H1 (cell line): ENCODE measurements at regions not wholly inside any gene's neighbourhood (a gene's known extent, or its start where the extent isn't known, plus 50 kb on each side); places are given as distances from the start of the nearest gene placed in this dataset.
A peak's percentile ranks its signal among the peaks of the same experiment; 100 is the strongest.

Experiments used
- CTCF ChIA-PET: fragments of 300-600 bp; sonication (Branson Sonifier 250); formaldehyde crosslinking; loops from one replicate; lab custom pipeline; 2021; ENCODE audit not compliant: partially characterized antibody; lab: Charles Lee
- POLR2A ChIA-PET: fragments of 300-600 bp; sonication (Branson Sonifier 250); formaldehyde crosslinking; loops from one replicate; lab custom pipeline; 2021; ENCODE audit warnings: inconsistent platforms; ENCODE audit not compliant: partially characterized antibody; lab: Charles Lee
- DNase-seq, 2 experiments: peaks; one replicate each; pipeline versions ENCODE4 v3.0.0 to v3.0.0-alpha.2; 2010 to 2022; ENCODE audit warnings: low spot score in 2 of 2, low read depth in 1 of 2, mixed read lengths in 1 of 2
- FAIRE-seq: peaks from 2 replicates; lab custom pipeline; 2011; peaks lifted over from hg19 to GRCh38; lab: Jason Lieb, UNC
- H2AFZ ChIP-seq: 2 replicates; pipeline ENCODE4 v1.8.1; 2012; ENCODE audit warnings: low read length, inconsistent platforms
- H2AK5ac ChIP-seq: 2 replicates; pipeline ENCODE4 v1.6.1; 2013; ENCODE audit warnings: low read depth, low read length
- H2BK120ac ChIP-seq: replicated peaks from 2 replicates; pipeline ENCODE3; 2013; ENCODE audit warnings: low read depth, low read length, inconsistent platforms
- H2BK12ac ChIP-seq: 2 replicates; pipeline ENCODE4 v1.6.1; 2013; ENCODE audit warnings: low read depth, low read length
- H2BK15ac ChIP-seq: 2 replicates; pipeline ENCODE4 v1.6.1; 2013; ENCODE audit warnings: low read length
- H2BK20ac ChIP-seq: 2 replicates; pipeline ENCODE4 v1.6.1; 2013; ENCODE audit warnings: low read length
- H2BK5ac ChIP-seq: 2 replicates; pipeline ENCODE4 v1.6.1; 2013; ENCODE audit warnings: low read depth, low read length
- H3K14ac ChIP-seq: 2 replicates; pipeline ENCODE4 v1.6.1; 2013; ENCODE audit warnings: inconsistent platforms; ENCODE audit not compliant: insufficient read length
- H3K18ac ChIP-seq: 2 replicates; pipeline ENCODE4 v1.6.1; 2013; ENCODE audit warnings: low read length; ENCODE audit errors: extremely low read depth
- H3K23ac ChIP-seq: 2 replicates; pipeline ENCODE4 v1.6.1; 2013; ENCODE audit warnings: inconsistent platforms; ENCODE audit not compliant: insufficient read length
- H3K23me2 ChIP-seq: 2 replicates; pipeline ENCODE4 v1.6.1; 2013; ENCODE audit warnings: low read depth, low read length
- H3K27ac ChIP-seq: 2 replicates; pipeline ENCODE4 v1.6.1; 2011; ENCODE audit warnings: low read depth, low read length, inconsistent platforms
- H3K27me3 ChIP-seq, 4 experiments: replicated peaks in 1 of 4; 1 replicate in 1 of 4; 2 replicates in 3 of 4; pipeline versions ENCODE4 v1.6.1 to v1.8.1; 2011 to 2013; ENCODE audit warnings: low read length in 3 of 4, mild to moderate bottlenecking in 3 of 4, inconsistent platforms in 2 of 4, mixed read lengths in 2 of 4, moderate library complexity in 1 of 4; ENCODE audit not compliant: control insufficient read depth in 3 of 4, insufficient read depth in 3 of 4; ENCODE audit errors: extremely low read depth in 1 of 4
- H3K36me3 ChIP-seq, 4 experiments: 2 replicates each; pipeline versions ENCODE4 v1.6.1 to v1.8.1; 2011 to 2013; ENCODE audit warnings: mild to moderate bottlenecking in 4 of 4, low read length in 3 of 4, moderate library complexity in 2 of 4, control low read depth in 1 of 4, inconsistent platforms in 1 of 4; ENCODE audit not compliant: insufficient read depth in 4 of 4, control insufficient read depth in 2 of 4
- H3K4ac ChIP-seq: replicated peaks from 2 replicates; pipeline ENCODE3; 2013; ENCODE audit warnings: low read length, low read depth, mixed read lengths, inconsistent platforms; ENCODE audit not compliant: insufficient read length
- H3K4me1 ChIP-seq, 4 experiments: replicated peaks in 1 of 4; 1 replicate in 1 of 4; 2 replicates in 3 of 4; pipeline versions ENCODE4 v1.6.1 to v1.8.1; 2011 to 2013; ENCODE audit warnings: low read length in 3 of 4, inconsistent platforms in 2 of 4, mixed read lengths in 1 of 4; ENCODE audit not compliant: insufficient read depth in 4 of 4, control insufficient read depth in 3 of 4
- H3K4me2 ChIP-seq, 2 experiments: 2 replicates each; pipeline versions ENCODE4 v1.6.1 to v1.8.1; 2011 to 2013; ENCODE audit warnings: low read depth in 2 of 2, low read length in 2 of 2, control low read depth in 1 of 2, inconsistent platforms in 1 of 2, mild to moderate bottlenecking in 1 of 2; ENCODE audit not compliant: insufficient read depth in 1 of 2
- H3K4me3 ChIP-seq, 4 experiments: fragments of 200-600, 300-600 bp in 1 of 4; sonication (generic), shearing (Covaris generic), sonication (Bioruptor Twin) in 1 of 4; 2 replicates each; pipeline versions ENCODE4 v1.5.1 to v1.8.1; 2011 to 2016; ENCODE audit warnings: low read length in 4 of 4, low read depth in 3 of 4, control low read depth in 2 of 4, inconsistent platforms in 2 of 4, mild to moderate bottlenecking in 2 of 4, mixed read lengths in 1 of 4, moderate library complexity in 1 of 4; ENCODE audit not compliant: insufficient read depth in 2 of 4; ENCODE audit errors: extremely low read depth in 1 of 4
- H3K56ac ChIP-seq: replicated peaks from 2 replicates; pipeline ENCODE3; 2013; ENCODE audit warnings: low read depth, mild to moderate bottlenecking, mixed read lengths, low read length, inconsistent platforms; ENCODE audit not compliant: insufficient read length
- H3K79me1 ChIP-seq: 2 replicates; pipeline ENCODE4 v1.6.1; 2013; ENCODE audit warnings: low read depth, low read length, control low read depth
- H3K79me2 ChIP-seq, 2 experiments: 2 replicates each; pipeline versions ENCODE4 v1.6.1 to v1.8.1; 2012 to 2013; ENCODE audit warnings: low read length in 2 of 2, mild to moderate bottlenecking in 2 of 2, inconsistent platforms in 1 of 2; ENCODE audit not compliant: insufficient read depth in 2 of 2, control insufficient read depth in 1 of 2
- H3K9ac ChIP-seq, 4 experiments: replicated peaks in 1 of 4; 1 replicate in 1 of 4; 2 replicates in 3 of 4; pipeline versions ENCODE4 v1.6.1 to v1.8.1; 2011 to 2013; ENCODE audit warnings: low read depth in 3 of 4, low read length in 3 of 4, control low read depth in 2 of 4, mild to moderate bottlenecking in 2 of 4, moderate library complexity in 2 of 4, inconsistent platforms in 1 of 4; ENCODE audit errors: extremely low read depth in 1 of 4
- H3K9me3 ChIP-seq, 2 experiments: 2 replicates each; pipeline versions ENCODE4 v1.6.1 to v1.8.1; 2012 to 2013; ENCODE audit warnings: mild to moderate bottlenecking in 2 of 2, moderate library complexity in 2 of 2, control low read depth in 1 of 2, inconsistent platforms in 1 of 2, low read depth in 1 of 2, low read length in 1 of 2, mixed read lengths in 1 of 2; ENCODE audit not compliant: insufficient read depth in 2 of 2
- H4K20me1 ChIP-seq, 2 experiments: replicated peaks in 1 of 2; 2 replicates each; pipeline versions ENCODE3 to v1.8.1; 2011 to 2013; ENCODE audit warnings: inconsistent platforms in 2 of 2, low read length in 2 of 2, mild to moderate bottlenecking in 1 of 2; ENCODE audit not compliant: insufficient read depth in 2 of 2, control insufficient read depth in 1 of 2
- H4K5ac ChIP-seq: 2 replicates; pipeline ENCODE4 v1.6.1; 2013; ENCODE audit warnings: low read length, low read depth, mixed read lengths, inconsistent platforms; ENCODE audit not compliant: insufficient read length
- H4K8ac ChIP-seq: 2 replicates; pipeline ENCODE4 v1.8.0; 2013; ENCODE audit warnings: mild to moderate bottlenecking, moderate library complexity, low read length, inconsistent platforms; ENCODE audit not compliant: insufficient read depth; ENCODE audit errors: extremely low read depth
- H4K91ac ChIP-seq: replicated peaks from 2 replicates; pipeline ENCODE3; 2013; ENCODE audit warnings: low read length, mixed read lengths, inconsistent platforms; ENCODE audit not compliant: insufficient read length
- ASH2L ChIP-seq: fragments of 200-600, 300-600 bp; sonication (generic); IDR thresholded peaks from one replicate; pipeline ENCODE4 v1.7.1; 2017; ENCODE audit warnings: low read length
- CTBP2 ChIP-seq: IDR thresholded peaks from 2 replicates; pipeline ENCODE4 v1.7.0; 2011; ENCODE audit warnings: borderline replicate concordance, mild to moderate bottlenecking, moderate library complexity, mixed read lengths, low read length; ENCODE audit not compliant: insufficient read depth, insufficient read length
- KDM4A ChIP-seq: IDR thresholded peaks from one replicate; pipeline ENCODE4 v1.7.1; 2012; ENCODE audit warnings: low read depth, mild to moderate bottlenecking, moderate library complexity, low read length, inconsistent platforms; ENCODE audit not compliant: severe bottlenecking
- POU5F1 ChIP-seq: IDR thresholded peaks from 2 replicates; pipeline ENCODE4 v1.6.1; 2011; ENCODE audit warnings: low read depth, mild to moderate bottlenecking, low read length, moderate library complexity
- SP4 ChIP-seq: IDR thresholded peaks from 2 replicates; pipeline ENCODE4 v1.6.1; 2012; ENCODE audit warnings: low read length, inconsistent platforms
- TEAD4 ChIP-seq: IDR thresholded peaks from 2 replicates; pipeline ENCODE4 v1.6.1; 2012; ENCODE audit warnings: low read depth, low read length, inconsistent platforms, mixed read lengths
- WGBS, 2 experiments: shearing (Covaris generic) in 1 of 2; methylation state at CpG; one replicate each; pipeline versions ENCODE4 v1.1.6 to v1.1.7; 2013 to 2015; ENCODE audit warnings: low lambda C conversion rate in 2 of 2, mixed read lengths in 2 of 2, inconsistent platforms in 1 of 2, low coverage in 1 of 2, missing lambda C conversion rate in 1 of 2; ENCODE audit not compliant: insufficient replicate concordance in 2 of 2, insufficient coverage in 1 of 2, insufficient read length in 1 of 2; ENCODE audit errors: extremely low coverage in 1 of 2, missing lambda C conversion rate in 1 of 2; 5-methylcytosine and 5-hydroxymethylcytosine counted together

DNA sequence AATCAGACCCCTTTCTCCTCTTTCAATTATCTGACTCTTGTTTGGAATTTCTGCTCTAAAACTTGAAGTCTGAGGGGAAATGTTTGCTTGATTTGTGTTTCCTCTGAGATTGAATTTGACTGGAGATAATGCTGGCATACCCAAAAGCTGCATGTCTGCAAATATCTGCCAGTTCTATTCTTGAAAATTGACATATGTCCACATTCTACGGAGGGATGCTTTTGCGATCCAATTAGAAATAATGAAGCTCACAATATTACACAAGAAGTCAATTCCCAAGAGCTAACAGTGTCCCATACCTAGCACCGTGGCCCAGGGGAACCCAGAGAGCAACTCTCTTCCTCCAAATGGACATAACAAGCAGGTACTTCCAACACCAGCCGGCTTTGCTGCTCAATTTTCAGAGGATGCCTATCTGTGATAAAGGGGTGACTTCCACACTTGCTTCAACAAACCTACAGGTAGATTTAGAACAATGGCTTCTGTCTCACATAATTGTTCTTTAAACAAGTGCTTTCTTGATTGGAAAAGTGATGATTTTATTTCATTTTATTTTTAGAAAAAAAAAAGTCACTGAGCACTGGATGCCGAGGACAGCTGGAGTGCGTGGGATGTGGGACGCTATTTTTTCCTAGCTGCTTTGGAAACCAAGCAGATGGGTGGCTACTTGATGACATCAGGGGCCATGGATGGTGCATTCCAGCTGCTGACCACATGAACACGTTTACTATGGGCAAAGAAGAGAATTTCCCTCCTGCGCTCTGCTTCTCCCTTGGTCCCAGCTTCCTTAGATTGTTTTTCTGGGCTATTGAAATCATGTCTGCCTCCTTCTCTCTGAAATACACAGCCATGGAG, 488.9 kb downstream of the RNF144A start:
- Histone ChIP-seq H2AK5ac (no peak overlapping the region), H4K5ac (no peak overlapping the region), H3K56ac (no peak overlapping the region), H2BK5ac (no peak overlapping the region), H4K20me1 (no peaks in the 10 kb centered on the region), H2BK15ac (no peak overlapping the region), H3K79me1 (no peaks in the 10 kb centered on the region), H3K9ac (no peak overlapping the region), H4K8ac (no peak overlapping the region), H2AFZ (peak overlapping the region; percentile 33; the same call in 1 of the 2 replicates), H4K91ac (no peak overlapping the region), H3K23me2 (no peaks in the 10 kb centered on the region), H3K4ac (no peak overlapping the region), H3K18ac (no peak overlapping the region), H2BK12ac (no peak overlapping the region), H3K79me2 (no peaks in the 10 kb centered on the region), H3K23ac (no peak overlapping the region), H3K36me3 (no peaks in the 10 kb centered on the region), H2BK20ac (no peak overlapping the region), H3K4me3 (no peak overlapping the region), H3K9me3 (no peaks in the 10 kb centered on the region), H2BK120ac (no peak overlapping the region), H3K27me3 (no peaks in the 10 kb centered on the region), H3K4me1 (no peaks in the 10 kb centered on the region; a peak in 1 of 7 replicates), H3K14ac (no peak overlapping the region), H3K27ac (no peak overlapping the region), H3K4me2 (no peak overlapping the region)
- CTCF ChIA-PET, result interaction anchor here (0.7 to 4.1 kb wide), 4 partner anchors 12 to 362 kb away, joined by 3 to 16 read pairs (median 4); no protein-coding TSS in a partner anchor
- POLR2A ChIA-PET, result no interaction called here
- no peak for FAIRE-seq
- 87% methylated on average over 9 of the region's 9 CpGs; no CpG with 5 or more reads in 1 of the 2 experiments for WGBS, 2 experiments
- DNase-seq, result no peak
- TF ChIP-seq ASH2L (no peak), POU5F1 (no peak), SP4 (no peak), TEAD4 (no peak), KDM4A (no peak), CTBP2 (no peak)
